Choroid plexus epithelial cell (primary cell): ENCODE measurements at regions not wholly inside any gene's neighbourhood (a gene's known extent, or its start where the extent isn't known, plus 50 kb on each side); places are given as distances from the start of the nearest gene placed in this dataset.

Experiments used
- DNase-seq: peaks from one replicate; pipeline ENCODE4 v3.0.0-alpha.2; 2010; ENCODE audit warnings: low read depth
- H3K4me3 ChIP-seq: 2 replicates; pipeline ENCODE4 v1.5.1; 2011; ENCODE audit warnings: low read depth, mild to moderate bottlenecking, control low read depth, low read length, moderate library complexity
- TF ChIP-seq, protein P1 (sequence below): conservative IDR thresholded peaks from 2 replicates; pipeline ENCODE4 v1.5.1; 2011; ENCODE audit warnings: low read depth, mild to moderate bottlenecking, control low read depth, inconsistent platforms, low read length, moderate library complexity

- DNase-seq = no peak
- TF ChIP-seq, protein P1, sequence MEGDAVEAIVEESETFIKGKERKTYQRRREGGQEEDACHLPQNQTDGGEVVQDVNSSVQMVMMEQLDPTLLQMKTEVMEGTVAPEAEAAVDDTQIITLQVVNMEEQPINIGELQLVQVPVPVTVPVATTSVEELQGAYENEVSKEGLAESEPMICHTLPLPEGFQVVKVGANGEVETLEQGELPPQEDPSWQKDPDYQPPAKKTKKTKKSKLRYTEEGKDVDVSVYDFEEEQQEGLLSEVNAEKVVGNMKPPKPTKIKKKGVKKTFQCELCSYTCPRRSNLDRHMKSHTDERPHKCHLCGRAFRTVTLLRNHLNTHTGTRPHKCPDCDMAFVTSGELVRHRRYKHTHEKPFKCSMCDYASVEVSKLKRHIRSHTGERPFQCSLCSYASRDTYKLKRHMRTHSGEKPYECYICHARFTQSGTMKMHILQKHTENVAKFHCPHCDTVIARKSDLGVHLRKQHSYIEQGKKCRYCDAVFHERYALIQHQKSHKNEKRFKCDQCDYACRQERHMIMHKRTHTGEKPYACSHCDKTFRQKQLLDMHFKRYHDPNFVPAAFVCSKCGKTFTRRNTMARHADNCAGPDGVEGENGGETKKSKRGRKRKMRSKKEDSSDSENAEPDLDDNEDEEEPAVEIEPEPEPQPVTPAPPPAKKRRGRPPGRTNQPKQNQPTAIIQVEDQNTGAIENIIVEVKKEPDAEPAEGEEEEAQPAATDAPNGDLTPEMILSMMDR = no peak
These were observed 106.2 kb upstream of the CACNA2D1 start for GRCh38 chr7:82549616-82550285.

GRCh38 chr7:82548141-82548688 lies 104.6 kb upstream of the CACNA2D1 start:
- TF ChIP-seq, protein P1 = no peak
- H3K4me3 ChIP-seq = no peak overlapping the region
- DNase-seq = no peak

More at GRCh38 chr7:82549616-82550285, 106.2 kb upstream of the CACNA2D1 start:
- H3K4me3 ChIP-seq = no peak overlapping the region

DNA sequence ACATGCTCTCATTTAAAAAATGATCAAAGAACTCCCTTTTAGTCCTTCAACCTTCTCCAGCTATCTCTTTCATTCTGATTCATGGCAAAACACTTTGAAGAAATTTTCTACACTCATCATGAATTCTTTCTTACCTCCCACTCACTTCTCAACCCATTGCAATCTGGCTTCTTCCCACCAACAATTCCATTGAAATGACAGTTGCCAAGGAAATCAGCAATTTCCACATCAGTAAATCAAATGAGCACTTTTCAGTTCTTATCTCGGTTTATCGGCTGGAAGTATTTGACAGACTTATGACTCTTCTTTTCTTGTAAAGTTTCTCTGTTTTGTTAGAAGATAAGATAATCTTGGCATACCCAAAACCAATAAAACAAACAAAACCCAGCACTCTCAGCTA lies 99.1 kb upstream of the CACNA2D1 start:
- TF ChIP-seq, protein P1 = no peak
- DNase-seq = peak; percentile 94
- H3K4me3 ChIP-seq = no peak overlapping the region

GRCh38 chr7:82539969-82540368 lies 96.4 kb upstream of the CACNA2D1 start:
- no peak overlapping the region for H3K4me3 ChIP-seq
- TF ChIP-seq, protein P1 = no peak

GRCh38 chr7:82534684-82535083 lies 91.1 kb upstream of the CACNA2D1 start:
- TF ChIP-seq, protein P1 = no peak
- peak; percentile 79 for DNase-seq
- no peak overlapping the region for H3K4me3 ChIP-seq

More at GRCh38 chr7:82539969-82540368, 96.4 kb upstream of the CACNA2D1 start:
- no peak for DNase-seq

GRCh38 chr7:82530361-82530760 lies 86.8 kb upstream of the CACNA2D1 start:
- H3K4me3 ChIP-seq = no peak overlapping the region
- TF ChIP-seq, protein P1 = no peak
- peak; percentile 86 for DNase-seq

- TF ChIP-seq, protein P1 = no peak
- H3K4me3 ChIP-seq = no peak overlapping the region
- DNase-seq = peak; percentile 78
These were observed 85.2 kb upstream of the CACNA2D1 start for GRCh38 chr7:82528577-82529310.
